Astrocyte (in vitro differentiated cells and primary cell): ENCODE measurements at regions not wholly inside any gene's neighbourhood (a gene's known extent, or its start where the extent isn't known, plus 50 kb on each side); places are given as distances from the start of the nearest gene placed in this dataset.

Experiments used
- DNase-seq: peaks from one replicate; pipeline ENCODE4 v3.0.0-alpha.2; 2010; ENCODE audit warnings: low read depth
- FAIRE-seq: peaks from 2 replicates; lab custom pipeline; 2011; peaks lifted over from hg19 to GRCh38; lab: Jason Lieb, UNC
- H2AFZ ChIP-seq: 2 replicates; pipeline ENCODE4 v1.6.0; 2012; ENCODE audit warnings: low read depth, low read length, inconsistent platforms
- H3K27ac ChIP-seq: 2 replicates; pipeline ENCODE4 v1.5.1; 2011; ENCODE audit warnings: low read depth, low read length, inconsistent platforms
- H3K27me3 ChIP-seq: 2 replicates; pipeline ENCODE4 v1.6.0; 2011; ENCODE audit warnings: low read length, inconsistent platforms; ENCODE audit not compliant: insufficient read depth
- H3K36me3 ChIP-seq: 2 replicates; pipeline ENCODE4 v1.5.1; 2011; ENCODE audit warnings: low read length, inconsistent platforms; ENCODE audit not compliant: insufficient read depth
- H3K4me1 ChIP-seq: 2 replicates; pipeline ENCODE4 v1.5.1; 2011; ENCODE audit warnings: low read length, inconsistent platforms; ENCODE audit not compliant: insufficient read depth
- H3K4me2 ChIP-seq: 2 replicates; pipeline ENCODE4 v1.6.0; 2012; ENCODE audit warnings: low read length, inconsistent platforms
- H3K4me3 ChIP-seq: 2 replicates; pipeline ENCODE4 v1.5.1; 2011; ENCODE audit warnings: low read depth, mild to moderate bottlenecking, low read length, inconsistent platforms; ENCODE audit not compliant: insufficient read depth
- H3K79me2 ChIP-seq: 2 replicates; pipeline ENCODE4 v1.6.0; 2012; ENCODE audit warnings: mild to moderate bottlenecking, low read length, inconsistent platforms; ENCODE audit not compliant: insufficient read depth
- H3K9ac ChIP-seq: 2 replicates; pipeline ENCODE4 v1.6.0; 2012; ENCODE audit warnings: mild to moderate bottlenecking, low read length, inconsistent platforms
- H3K9me3 ChIP-seq: 2 replicates; pipeline ENCODE4 v1.5.1; 2012; ENCODE audit warnings: low read depth, mild to moderate bottlenecking, low read length, inconsistent platforms; ENCODE audit not compliant: insufficient read depth
- H4K20me1 ChIP-seq: 2 replicates; pipeline ENCODE4 v1.6.0; 2012; ENCODE audit warnings: low read length, inconsistent platforms; ENCODE audit not compliant: insufficient read depth
- H3K27ac Mint-ChIP-seq: one replicate; pipeline ENCODE4 v1.8.0; 2021; ENCODE audit warnings: mild to moderate bottlenecking, mixed read lengths; ENCODE audit not compliant: unreplicated experiment
- H3K27me3 Mint-ChIP-seq: one replicate; pipeline ENCODE4 v1.8.0; 2021; ENCODE audit warnings: low read depth, mixed read lengths; ENCODE audit not compliant: unreplicated experiment
- H3K36me3 Mint-ChIP-seq: one replicate; pipeline ENCODE4 v1.8.0; 2021; ENCODE audit warnings: low read depth, mixed read lengths; ENCODE audit not compliant: unreplicated experiment
- H3K4me1 Mint-ChIP-seq: one replicate; pipeline ENCODE4 v1.8.0; 2021; ENCODE audit warnings: low read depth, mixed read lengths; ENCODE audit not compliant: unreplicated experiment
- H3K4me3 Mint-ChIP-seq: one replicate; pipeline ENCODE4 v1.8.0; 2021; ENCODE audit warnings: mild to moderate bottlenecking, moderate library complexity, mixed read lengths; ENCODE audit not compliant: unreplicated experiment
- H3K9me3 Mint-ChIP-seq: one replicate; pipeline ENCODE4 v1.8.0; 2021; ENCODE audit warnings: mild to moderate bottlenecking, mixed read lengths; ENCODE audit not compliant: unreplicated experiment
- CTCF ChIP-seq: IDR thresholded peaks from 2 replicates; pipeline ENCODE4 v1.5.1; 2011; ENCODE audit warnings: low read depth, mild to moderate bottlenecking, inconsistent platforms, low read length, moderate library complexity; ENCODE audit not compliant: insufficient read depth
- EZH2 ChIP-seq: IDR thresholded peaks from 2 replicates; pipeline ENCODE4 v1.6.1; 2012; ENCODE audit warnings: mild to moderate bottlenecking, low read length, inconsistent platforms; ENCODE audit not compliant: insufficient read depth

DNA sequence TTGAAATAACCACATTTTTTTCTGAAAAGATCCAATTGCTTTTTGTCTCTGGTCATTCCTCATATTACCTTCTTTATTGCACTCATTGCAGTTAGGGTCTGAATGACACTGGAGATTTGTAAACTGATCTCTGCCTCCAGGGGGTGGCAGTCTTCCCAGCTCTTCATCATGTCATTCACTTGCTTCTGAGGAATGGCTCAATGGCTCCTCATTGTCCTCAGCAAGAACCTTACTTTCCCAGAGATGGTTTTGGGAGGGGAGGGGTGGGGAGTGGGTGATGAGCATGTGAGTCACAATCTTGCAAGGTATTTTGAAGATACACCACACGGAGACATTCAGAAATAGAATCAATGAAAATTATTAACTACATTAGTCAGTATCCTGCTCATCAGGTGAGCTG is 159.8 kb upstream of the GAS1 start:
- peak; percentile 64 for FAIRE-seq
- Mint-ChIP-seq H3K9me3 (peaks cover 5% of the 10 kb centered on the region), H3K27ac (no peak overlapping the region), H3K27me3 (no peaks in the 10 kb centered on the region), H3K36me3 (no peaks in the 10 kb centered on the region), H3K4me3 (no peak overlapping the region), H3K4me1 (peaks cover 23% of the 10 kb centered on the region)
- no peak overlapping the region for H3K27ac ChIP-seq
- H4K20me1 ChIP-seq, result no peaks in the 10 kb centered on the region
- no peak for DNase-seq
- TF ChIP-seq EZH2 (no peak), CTCF (no peak)
- no peak overlapping the region for H3K9ac ChIP-seq
- no peak overlapping the region for H2AFZ ChIP-seq
- H3K79me2 ChIP-seq, result no peaks in the 10 kb centered on the region
- no peak overlapping the region for H3K4me2 ChIP-seq
- H3K4me3 ChIP-seq, result no peak overlapping the region
- H3K9me3 ChIP-seq, result peaks cover 6% of the 10 kb centered on the region
- H3K36me3 ChIP-seq, result no peaks in the 10 kb centered on the region
- H3K4me1 ChIP-seq, result peaks cover 9% of the 10 kb centered on the region
- no peaks in the 10 kb centered on the region for H3K27me3 ChIP-seq

DNA sequence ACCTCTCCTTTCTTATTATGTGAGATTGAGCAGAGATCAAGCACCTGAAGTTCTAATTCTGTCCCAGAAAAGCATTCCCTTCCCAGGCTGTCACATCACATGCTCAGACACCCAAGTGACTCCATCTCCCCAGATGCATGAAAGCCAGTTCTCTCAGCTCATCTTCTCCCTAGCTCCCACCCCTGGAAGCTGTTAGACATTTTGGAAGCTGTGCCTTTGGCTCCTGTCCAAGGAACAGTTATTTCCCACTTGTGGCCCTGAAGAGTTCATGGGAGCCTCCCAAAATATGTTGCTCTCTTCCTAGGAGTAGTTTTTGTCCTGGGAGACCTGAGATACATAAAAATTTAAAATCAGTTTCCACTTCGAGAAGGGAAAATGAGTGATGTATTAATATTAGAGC is 161.4 kb upstream of the GAS1 start:
- Histone ChIP-seq H3K36me3 (no peaks in the 10 kb centered on the region), H3K27ac (no peak overlapping the region), H4K20me1 (no peaks in the 10 kb centered on the region), H3K79me2 (no peaks in the 10 kb centered on the region), H3K4me1 (peaks cover 9% of the 10 kb centered on the region), H2AFZ (no peak overlapping the region), H3K9ac (no peak overlapping the region), H3K4me3 (no peak overlapping the region), H3K27me3 (no peaks in the 10 kb centered on the region), H3K4me2 (no peak overlapping the region), H3K9me3 (peaks cover 6% of the 10 kb centered on the region)
- H3K27ac Mint-ChIP-seq, result peak overlapping the region; percentile 93
- no peak for FAIRE-seq
- DNase-seq, result no peak
- H3K27me3 Mint-ChIP-seq, result no peaks in the 10 kb centered on the region
- H3K4me1 Mint-ChIP-seq, result peaks cover 32% of the 10 kb centered on the region
- H3K4me3 Mint-ChIP-seq, result no peak overlapping the region
- TF ChIP-seq CTCF (no peak), EZH2 (no peak)
- no peaks in the 10 kb centered on the region for H3K36me3 Mint-ChIP-seq
- H3K9me3 Mint-ChIP-seq, result peaks cover 5% of the 10 kb centered on the region

GRCh38 chr9:87109231-87109631 is 161.9 kb upstream of the GAS1 start:
- DNase-seq (peak; percentile 12), FAIRE-seq (no peak)
- no peaks in the 10 kb centered on the region for H3K27me3 ChIP-seq
- no peaks in the 10 kb centered on the region for H3K36me3 Mint-ChIP-seq
- peaks cover 5% of the 10 kb centered on the region for H3K9me3 Mint-ChIP-seq
- peaks cover 6% of the 10 kb centered on the region for H3K9me3 ChIP-seq
- peaks cover 9% of the 10 kb centered on the region for H3K4me1 ChIP-seq
- no peaks in the 10 kb centered on the region for H3K79me2 ChIP-seq
- TF ChIP-seq EZH2, result no peak
- no peak for TF ChIP-seq CTCF
- no peaks in the 10 kb centered on the region for H3K27me3 Mint-ChIP-seq
- no peak overlapping the region for H3K27ac ChIP-seq
- no peak overlapping the region for H3K4me3 ChIP-seq
- no peaks in the 10 kb centered on the region for H4K20me1 ChIP-seq
- no peak overlapping the region for H3K9ac ChIP-seq
- no peak overlapping the region for H3K4me3 Mint-ChIP-seq
- H3K27ac Mint-ChIP-seq, result peak overlapping the region; percentile 93
- H3K36me3 ChIP-seq, result no peaks in the 10 kb centered on the region
- no peak overlapping the region for H2AFZ ChIP-seq
- H3K4me2 ChIP-seq, result no peak overlapping the region
- H3K4me1 Mint-ChIP-seq, result peaks cover 32% of the 10 kb centered on the region
